ENCODE measurements at regions not wholly inside any gene's neighbourhood (a gene's known extent, or its start where the extent isn't known, plus 50 kb on each side); places are given as distances from the start of the nearest gene placed in this dataset.
"Not testable (repeated sequence)": the region's sequence is repeated elsewhere in the genome, so short reads cannot be mapped to it uniquely, and the experiment has no call there.

GRCh38 chr7:49099587-49100326 lies 175.4 kb downstream of the CDC14C start:
- no peaks in the 10 kb centered on the region for H3K9me3 ChIP-seq (ENCODE audit: control insufficient read depth in 5 of 5, low read length in 5 of 5)
- no peaks in the 10 kb centered on the region for H3K27me3 ChIP-seq (ENCODE audit: control insufficient read depth in 5 of 5, insufficient read depth in 4 of 5, low read length in 5 of 5)
- H3K36me3 ChIP-seq (ENCODE audit: control insufficient read depth in 5 of 5, insufficient read depth in 5 of 5, low read length in 5 of 5) = no peaks in the 10 kb centered on the region
- H3K27ac ChIP-seq (ENCODE audit: low read depth, low read length) = no peak overlapping the region
- H3K4me3 ChIP-seq (ENCODE audit: low read depth in 1 of 5, low read length in 5 of 5) = no peak overlapping the region
- H3K9ac ChIP-seq (ENCODE audit: low read length in 5 of 5) = no peak overlapping the region
- no peaks in the 10 kb centered on the region for H3K4me1 ChIP-seq (ENCODE audit: control insufficient read depth in 5 of 5, insufficient read depth in 5 of 5, low read length in 5 of 5)

DNA sequence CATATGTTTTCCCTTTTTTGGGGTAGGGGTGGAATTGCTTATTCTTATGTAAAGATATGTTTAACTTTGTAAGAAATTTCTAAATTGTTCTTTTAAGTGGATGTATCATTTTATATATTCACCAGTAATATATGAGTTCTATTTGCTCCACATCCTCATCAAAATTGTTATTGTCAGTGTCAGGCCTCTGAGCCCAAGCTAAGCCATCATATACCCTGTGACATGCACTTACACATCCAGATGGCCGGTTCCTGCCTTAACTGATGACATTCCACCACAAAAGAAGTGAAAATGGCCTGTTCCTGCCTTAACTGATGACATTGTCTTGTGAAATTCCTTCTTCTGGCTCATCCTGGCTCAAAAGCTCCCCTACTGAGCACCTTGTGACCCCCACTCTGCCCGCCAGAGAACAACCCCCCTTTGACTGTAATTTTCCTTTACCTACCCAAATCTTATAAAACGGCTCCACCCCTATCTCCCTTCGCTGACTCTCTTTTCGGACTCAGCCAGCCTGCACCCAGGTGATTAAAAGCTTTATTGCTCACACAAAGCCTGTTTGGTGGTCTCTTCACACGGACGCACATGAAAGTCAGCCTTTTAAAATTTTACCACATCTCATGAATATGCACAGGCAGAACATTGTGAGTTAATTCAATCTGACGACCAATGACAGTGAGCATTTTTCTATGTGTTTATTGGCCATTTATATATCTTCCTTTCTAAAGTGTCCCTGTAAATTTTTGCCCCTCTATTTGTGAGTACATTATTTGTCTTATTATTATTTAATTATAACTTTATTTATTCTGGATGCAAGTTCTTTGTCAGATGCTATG lies 176.8 kb downstream of the CDC14C start:
- H3K36me3 ChIP-seq (ENCODE audit: control insufficient read depth in 5 of 5, insufficient read depth in 5 of 5, low read length in 5 of 5); H3K9me3 ChIP-seq (ENCODE audit: control insufficient read depth in 5 of 5, low read length in 5 of 5); H3K4me1 ChIP-seq (ENCODE audit: control insufficient read depth in 5 of 5, insufficient read depth in 5 of 5, low read length in 5 of 5); H3K27ac ChIP-seq (ENCODE audit: low read depth, low read length); H3K27me3 ChIP-seq (ENCODE audit: control insufficient read depth in 5 of 5, insufficient read depth in 4 of 5, low read length in 5 of 5); H3K9ac ChIP-seq (ENCODE audit: low read length in 5 of 5); H3K4me3 ChIP-seq (ENCODE audit: low read depth in 1 of 5, low read length in 5 of 5): not testable (repeated sequence)

GRCh38 chr7:49102411-49102810 lies 178.1 kb downstream of the CDC14C start:
- H3K27ac ChIP-seq (ENCODE audit: low read depth, low read length) = no peak overlapping the region
- no peak overlapping the region for H3K4me3 ChIP-seq (ENCODE audit: low read depth in 1 of 5, low read length in 5 of 5)
- H3K4me1 ChIP-seq (ENCODE audit: control insufficient read depth in 5 of 5, insufficient read depth in 5 of 5, low read length in 5 of 5) = no peaks in the 10 kb centered on the region

DNA sequence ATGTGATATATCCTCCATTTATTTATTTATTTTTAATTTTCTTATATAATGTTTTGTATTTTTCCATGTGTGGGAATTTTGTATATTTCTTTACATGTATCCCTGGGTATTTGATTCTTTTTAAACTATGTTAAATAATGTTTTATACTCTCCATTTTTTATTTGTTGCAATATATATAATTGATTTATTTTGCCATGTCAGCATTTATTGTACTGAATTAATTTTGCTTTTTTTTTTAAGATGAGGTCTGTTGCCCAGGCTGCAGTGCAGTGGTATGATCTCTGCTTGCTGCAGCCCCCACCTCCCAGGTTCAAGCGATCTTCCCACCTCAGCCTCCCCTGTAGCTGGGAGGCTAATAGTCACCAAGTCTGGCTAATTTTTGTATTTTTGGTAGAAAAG lies 187.4 kb downstream of the CDC14C start:
- Histone ChIP-seq H3K36me3 (ENCODE audit: control insufficient read depth in 5 of 5, insufficient read depth in 5 of 5, low read length in 5 of 5) (no peaks in the 10 kb centered on the region), H3K4me1 (ENCODE audit: control insufficient read depth in 5 of 5, insufficient read depth in 5 of 5, low read length in 5 of 5) (no peaks in the 10 kb centered on the region), H3K9me3 (ENCODE audit: control insufficient read depth in 5 of 5, low read length in 5 of 5) (peaks cover 0 to 8% (median 2%) of the 10 kb centered on the region in 5 donors), H3K27ac (ENCODE audit: low read depth, low read length) (no peak overlapping the region), H3K4me3 (ENCODE audit: low read depth in 1 of 5, low read length in 5 of 5) (no peak overlapping the region), H3K27me3 (ENCODE audit: control insufficient read depth in 5 of 5, insufficient read depth in 4 of 5, low read length in 5 of 5) (no peaks in the 10 kb centered on the region), H3K9ac (ENCODE audit: low read length in 5 of 5) (no peak overlapping the region)

More at GRCh38 chr7:49102411-49102810, 178.1 kb downstream of the CDC14C start:
- Histone ChIP-seq H3K9ac (ENCODE audit: low read length in 5 of 5) (no peak overlapping the region), H3K36me3 (ENCODE audit: control insufficient read depth in 5 of 5, insufficient read depth in 5 of 5, low read length in 5 of 5) (no peaks in the 10 kb centered on the region), H3K27me3 (ENCODE audit: control insufficient read depth in 5 of 5, insufficient read depth in 4 of 5, low read length in 5 of 5) (no peaks in the 10 kb centered on the region), H3K9me3 (ENCODE audit: control insufficient read depth in 5 of 5, low read length in 5 of 5) (peaks cover 0 to 2% (median 0%) of the 10 kb centered on the region in 5 donors)

DNA sequence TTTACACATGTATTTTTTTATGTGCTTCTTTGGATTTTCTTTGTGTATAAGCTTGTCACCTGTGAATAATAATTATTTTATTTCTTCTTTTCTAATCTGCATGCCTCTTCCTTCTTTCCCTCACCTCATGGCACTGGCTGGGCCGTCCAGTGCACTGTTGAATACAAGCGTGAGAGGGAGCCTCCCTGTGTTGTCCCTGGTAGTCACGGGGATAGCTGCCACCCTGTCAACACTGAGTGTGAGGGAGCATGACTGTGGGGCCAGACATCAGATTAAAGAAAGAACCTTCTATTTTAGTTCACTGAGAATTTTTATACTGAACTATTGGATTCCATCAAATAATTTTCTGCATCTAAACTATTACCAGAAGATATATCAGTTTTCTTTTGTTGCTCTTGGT lies 187.9 kb downstream of the CDC14C start:
- H3K9ac ChIP-seq (ENCODE audit: low read length in 5 of 5) = no peak overlapping the region
- H3K36me3 ChIP-seq (ENCODE audit: control insufficient read depth in 5 of 5, insufficient read depth in 5 of 5, low read length in 5 of 5) = no peaks in the 10 kb centered on the region
- no peaks in the 10 kb centered on the region for H3K4me1 ChIP-seq (ENCODE audit: control insufficient read depth in 5 of 5, insufficient read depth in 5 of 5, low read length in 5 of 5)

DNA sequence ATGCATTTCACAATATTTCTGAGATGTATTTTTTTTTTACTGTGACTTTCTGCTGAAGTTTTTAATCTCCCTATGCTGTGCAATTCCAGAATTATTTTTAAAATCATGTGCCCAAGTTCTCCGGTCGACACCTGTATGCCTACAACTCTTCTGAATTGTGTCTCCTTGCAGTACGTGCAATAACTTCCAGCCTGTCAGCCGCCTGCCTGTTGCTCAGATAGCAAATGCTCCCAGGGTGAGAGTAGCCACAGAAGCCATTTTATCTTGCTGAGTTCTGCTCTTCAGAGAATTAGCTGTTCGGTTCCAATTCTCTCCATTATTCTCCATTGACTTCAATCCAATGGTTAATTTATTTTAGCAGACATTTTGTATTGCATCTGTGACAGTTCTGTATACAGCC lies 188.3 kb downstream of the CDC14C start:
- Histone ChIP-seq H3K27me3 (ENCODE audit: control insufficient read depth in 5 of 5, insufficient read depth in 4 of 5, low read length in 5 of 5) (no peaks in the 10 kb centered on the region), H3K4me1 (ENCODE audit: control insufficient read depth in 5 of 5, insufficient read depth in 5 of 5, low read length in 5 of 5) (no peaks in the 10 kb centered on the region), H3K36me3 (ENCODE audit: control insufficient read depth in 5 of 5, insufficient read depth in 5 of 5, low read length in 5 of 5) (no peaks in the 10 kb centered on the region), H3K27ac (ENCODE audit: low read depth, low read length) (no peak overlapping the region), H3K4me3 (ENCODE audit: low read depth in 1 of 5, low read length in 5 of 5) (no peak overlapping the region), H3K9ac (ENCODE audit: low read length in 5 of 5) (no peak overlapping the region), H3K9me3 (ENCODE audit: control insufficient read depth in 5 of 5, low read length in 5 of 5) (peaks cover 0 to 5% (median 2%) of the 10 kb centered on the region in 5 donors)

More for the DNA sequence above, 187.9 kb downstream of the CDC14C start:
- no peak overlapping the region for H3K27ac ChIP-seq (ENCODE audit: low read depth, low read length)
- H3K9me3 ChIP-seq (ENCODE audit: control insufficient read depth in 5 of 5, low read length in 5 of 5) = peaks cover 0 to 8% (median 2%) of the 10 kb centered on the region in 5 donors
- H3K27me3 ChIP-seq (ENCODE audit: control insufficient read depth in 5 of 5, insufficient read depth in 4 of 5, low read length in 5 of 5) = no peaks in the 10 kb centered on the region
- H3K4me3 ChIP-seq (ENCODE audit: low read depth in 1 of 5, low read length in 5 of 5) = no peak overlapping the region

DNA sequence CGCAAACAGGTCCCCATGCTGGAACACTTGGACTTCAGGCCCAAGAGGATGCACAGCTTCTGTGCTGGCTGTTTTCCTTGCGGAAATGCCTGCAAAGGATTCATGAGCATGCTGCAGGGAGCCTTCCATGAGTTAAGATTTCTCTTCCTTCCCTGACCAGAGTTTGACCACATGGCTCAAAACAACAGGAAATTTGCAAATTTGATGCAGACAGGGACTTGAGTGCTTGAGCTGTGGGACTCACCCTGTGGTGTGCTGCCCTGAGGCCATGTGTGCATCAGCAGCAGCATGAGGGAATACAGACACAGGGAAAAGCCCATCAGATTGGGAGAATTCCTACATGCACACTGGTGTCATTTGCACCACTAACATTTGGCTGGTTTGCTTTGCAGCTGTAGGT lies 195.4 kb downstream of the CDC14C start:
- Histone ChIP-seq H3K4me1 (ENCODE audit: control insufficient read depth in 5 of 5, insufficient read depth in 5 of 5, low read length in 5 of 5) (no peaks in the 10 kb centered on the region), H3K27me3 (ENCODE audit: control insufficient read depth in 5 of 5, insufficient read depth in 4 of 5, low read length in 5 of 5) (peaks cover 0 to 6% (median 0%) of the 10 kb centered on the region in 5 donors), H3K36me3 (ENCODE audit: control insufficient read depth in 5 of 5, insufficient read depth in 5 of 5, low read length in 5 of 5) (no peaks in the 10 kb centered on the region), H3K27ac (ENCODE audit: low read depth, low read length) (no peak overlapping the region), H3K9me3 (ENCODE audit: control insufficient read depth in 5 of 5, low read length in 5 of 5) (peaks cover 0 to 2% (median 0%) of the 10 kb centered on the region in 5 donors), H3K9ac (ENCODE audit: low read length in 5 of 5) (no peak overlapping the region), H3K4me3 (ENCODE audit: low read depth in 1 of 5, low read length in 5 of 5) (no peak overlapping the region)

- Histone ChIP-seq H3K9ac (ENCODE audit: low read length in 5 of 5) (no peak overlapping the region), H3K4me1 (ENCODE audit: control insufficient read depth in 5 of 5, insufficient read depth in 5 of 5, low read length in 5 of 5) (no peaks in the 10 kb centered on the region), H3K27me3 (ENCODE audit: control insufficient read depth in 5 of 5, insufficient read depth in 4 of 5, low read length in 5 of 5) (no peaks in the 10 kb centered on the region), H3K9me3 (ENCODE audit: control insufficient read depth in 5 of 5, low read length in 5 of 5) (peaks cover 0 to 2% (median 0%) of the 10 kb centered on the region in 5 donors), H3K36me3 (ENCODE audit: control insufficient read depth in 5 of 5, insufficient read depth in 5 of 5, low read length in 5 of 5) (no peaks in the 10 kb centered on the region), H3K4me3 (ENCODE audit: low read depth in 1 of 5, low read length in 5 of 5) (no peak overlapping the region), H3K27ac (ENCODE audit: low read depth, low read length) (no peak overlapping the region)
Observed at GRCh38 chr7:49125246-49125645, 200.9 kb downstream of the CDC14C start.

GRCh38 chr7:49127359-49127913 lies 203.1 kb downstream of the CDC14C start:
- no peak overlapping the region for H3K4me3 ChIP-seq (ENCODE audit: low read depth in 1 of 5, low read length in 5 of 5)
- H3K36me3 ChIP-seq (ENCODE audit: control insufficient read depth in 5 of 5, insufficient read depth in 5 of 5, low read length in 5 of 5) = no peaks in the 10 kb centered on the region
- H3K9ac ChIP-seq (ENCODE audit: low read length in 5 of 5) = no peak overlapping the region
- H3K27me3 ChIP-seq (ENCODE audit: control insufficient read depth in 5 of 5, insufficient read depth in 4 of 5, low read length in 5 of 5) = no peaks in the 10 kb centered on the region
- no peaks in the 10 kb centered on the region for H3K9me3 ChIP-seq (ENCODE audit: control insufficient read depth in 5 of 5, low read length in 5 of 5)
- H3K4me1 ChIP-seq (ENCODE audit: control insufficient read depth in 5 of 5, insufficient read depth in 5 of 5, low read length in 5 of 5) = no peaks in the 10 kb centered on the region
- H3K27ac ChIP-seq (ENCODE audit: low read depth, low read length) = no peak overlapping the region

DNA sequence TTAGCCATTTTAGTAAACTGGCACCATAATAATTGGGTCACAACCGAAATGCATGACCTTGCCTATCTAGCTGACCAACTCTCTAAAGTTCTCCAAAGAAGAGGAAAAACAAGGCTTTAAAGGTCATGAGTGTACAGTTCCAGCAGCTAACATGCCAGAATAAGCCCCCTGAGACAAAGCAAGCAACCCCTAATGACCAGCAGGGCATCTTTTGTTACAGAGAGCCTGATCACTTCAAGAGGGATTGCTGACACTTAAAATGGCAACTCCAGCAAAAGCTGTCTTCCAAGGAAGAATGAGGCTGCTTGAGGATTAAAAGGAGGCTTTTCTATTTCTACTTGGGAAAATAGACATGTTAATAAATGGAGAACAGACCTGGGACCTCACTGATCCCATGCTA lies 213.6 kb downstream of the CDC14C start:
- no peaks in the 10 kb centered on the region for H3K27me3 ChIP-seq (ENCODE audit: control insufficient read depth in 5 of 5, insufficient read depth in 4 of 5, low read length in 5 of 5)
- H3K4me1 ChIP-seq (ENCODE audit: control insufficient read depth in 5 of 5, insufficient read depth in 5 of 5, low read length in 5 of 5) = no peaks in the 10 kb centered on the region
- H3K36me3 ChIP-seq (ENCODE audit: control insufficient read depth in 5 of 5, insufficient read depth in 5 of 5, low read length in 5 of 5) = no peaks in the 10 kb centered on the region
- H3K9me3 ChIP-seq (ENCODE audit: control insufficient read depth in 5 of 5, low read length in 5 of 5) = no peaks in the 10 kb centered on the region
- H3K9ac ChIP-seq (ENCODE audit: low read length in 5 of 5) = no peak overlapping the region
- H3K27ac ChIP-seq (ENCODE audit: low read depth, low read length) = no peak overlapping the region
- no peak overlapping the region for H3K4me3 ChIP-seq (ENCODE audit: low read depth in 1 of 5, low read length in 5 of 5)

Data from subcutaneous abdominal adipose tissue (tissue), 5 donors.